ENCODE measurements at regions not wholly inside any gene's neighbourhood (a gene's known extent, or its start where the extent isn't known, plus 50 kb on each side); places are given as distances from the start of the nearest gene placed in this dataset.

- no peak for DNase-seq (ENCODE audit: low spot score in 2 of 2)
- WGBS, 2 donors, result 58 to 60% methylated on average over 3 of the region's 3 CpGs
- H3K36me3 ChIP-seq, result no peaks in the 10 kb centered on the region
- H3K9me3 ChIP-seq, result no peaks in the 10 kb centered on the region
- H3K27ac ChIP-seq, result no peak overlapping the region
- TF ChIP-seq EP300 (IDR thresholded peaks at IDR 0.05) (no peak), POLR2A (IDR thresholded peaks at IDR 0.05) (no peak), CTCF (IDR thresholded peaks at IDR 0.05) (no peak)
- H3K4me3 ChIP-seq, result no peak overlapping the region
- H3K4me1 ChIP-seq, result no peaks in the 10 kb centered on the region
- H3K27me3 ChIP-seq, result no peaks in the 10 kb centered on the region
Measured at GRCh38 chr6:122222761-122223160, 176.7 kb upstream of the HSF2 start.

GRCh38 chr6:122223251-122223650 lies 176.2 kb upstream of the HSF2 start:
- TF ChIP-seq POLR2A (IDR thresholded peaks at IDR 0.05) (no peak), CTCF (IDR thresholded peaks at IDR 0.05) (no peak), EP300 (IDR thresholded peaks at IDR 0.05) (no peak)
- Histone ChIP-seq H3K36me3 (no peaks in the 10 kb centered on the region), H3K27ac (no peak overlapping the region), H3K4me3 (no peak overlapping the region), H3K4me1 (no peaks in the 10 kb centered on the region), H3K9me3 (no peaks in the 10 kb centered on the region), H3K27me3 (no peaks in the 10 kb centered on the region)
- DNase-seq (ENCODE audit: low spot score in 2 of 2), result no peak
- WGBS, 2 donors, result 75 to 86% methylated on average over 1 of the region's 1 CpG

GRCh38 chr6:122238861-122239260 lies 160.6 kb upstream of the HSF2 start:
- TF ChIP-seq EP300 (IDR thresholded peaks at IDR 0.05) (no peak), CTCF (IDR thresholded peaks at IDR 0.05) (no peak), POLR2A (IDR thresholded peaks at IDR 0.05) (no peak)
- no peaks in the 10 kb centered on the region for H3K27me3 ChIP-seq
- H3K4me3 ChIP-seq, result no peak overlapping the region
- peaks cover 0 to 14% (median 1%) of the 10 kb centered on the region in 4 donors for H3K9me3 ChIP-seq
- no peak overlapping the region for H3K27ac ChIP-seq
- no peaks in the 10 kb centered on the region for H3K4me1 ChIP-seq
- no peaks in the 10 kb centered on the region for H3K36me3 ChIP-seq
- no peak for DNase-seq (ENCODE audit: low spot score in 2 of 2)

- Histone ChIP-seq H3K4me1 (no peaks in the 10 kb centered on the region), H3K9me3 (peaks cover 0 to 33% (median 1%) of the 10 kb centered on the region in 4 donors), H3K4me3 (no peak overlapping the region), H3K27ac (no peak overlapping the region), H3K36me3 (no peaks in the 10 kb centered on the region), H3K27me3 (no peaks in the 10 kb centered on the region)
- DNase-seq (ENCODE audit: low spot score in 2 of 2), result no peak
- no peak for TF ChIP-seq CTCF (IDR thresholded peaks at IDR 0.05)
- no peak for TF ChIP-seq POLR2A (IDR thresholded peaks at IDR 0.05)
- TF ChIP-seq EP300 (IDR thresholded peaks at IDR 0.05), result no peak
- 91 to 92% methylated on average over 5 of the region's 5 CpGs for WGBS, 2 donors
Measured at GRCh38 chr6:122246906-122247658, 152.4 kb upstream of the HSF2 start.

- WGBS, 2 donors, result 88 to 89% methylated on average over 6 to 7 of the region's 7 CpGs
- H3K36me3 ChIP-seq, result no peaks in the 10 kb centered on the region
- no peaks in the 10 kb centered on the region for H3K27me3 ChIP-seq
- no peak overlapping the region for H3K27ac ChIP-seq
- peaks cover 0 to 26% (median 1%) of the 10 kb centered on the region in 4 donors for H3K9me3 ChIP-seq
- H3K4me1 ChIP-seq, result no peaks in the 10 kb centered on the region
- DNase-seq (ENCODE audit: low spot score in 2 of 2), result no peak
- H3K4me3 ChIP-seq, result no peak overlapping the region
- no peak for TF ChIP-seq POLR2A (IDR thresholded peaks at IDR 0.05)
- no peak for TF ChIP-seq CTCF (IDR thresholded peaks at IDR 0.05)
- no peak for TF ChIP-seq EP300 (IDR thresholded peaks at IDR 0.05)
Measured at GRCh38 chr6:122248001-122248669, 151.3 kb upstream of the HSF2 start.

All from tibial nerve (tissue), 4 donors.